ENCODE measurements at regions not wholly inside any gene's neighbourhood (a gene's known extent, or its start where the extent isn't known, plus 50 kb on each side); places are given as distances from the start of the nearest gene placed in this dataset.

GRCh38 chr15:45918839-45919238 lies 284.0 kb downstream of the SQOR start:
- TF ChIP-seq CTCF (IDR thresholded peaks at IDR 0.05; ENCODE audit: insufficient read depth, low read depth, low read length, missing control alignments), result no peak
- H3K4me3 ChIP-seq (ENCODE audit: low read depth, low read length), result no peak overlapping the region
- no peak for DNase-seq (ENCODE audit: low read depth)

GRCh38 chr15:45919806-45920205 lies 285.0 kb downstream of the SQOR start:
- H3K4me3 ChIP-seq (ENCODE audit: low read depth, low read length), result no peak overlapping the region
- no peak for TF ChIP-seq CTCF (IDR thresholded peaks at IDR 0.05; ENCODE audit: insufficient read depth, low read depth, low read length, missing control alignments)
- DNase-seq (ENCODE audit: low read depth), result no peak

GRCh38 chr15:45921376-45921775 lies 286.5 kb downstream of the SQOR start:
- no peak overlapping the region for H3K4me3 ChIP-seq (ENCODE audit: low read depth, low read length)
- no peak for DNase-seq (ENCODE audit: low read depth)
- no peak for TF ChIP-seq CTCF (IDR thresholded peaks at IDR 0.05; ENCODE audit: insufficient read depth, low read depth, low read length, missing control alignments)

- no peak for DNase-seq (ENCODE audit: low read depth)
- no peak for TF ChIP-seq CTCF (IDR thresholded peaks at IDR 0.05; ENCODE audit: insufficient read depth, low read depth, low read length, missing control alignments)
- no peak overlapping the region for H3K4me3 ChIP-seq (ENCODE audit: low read depth, low read length)
Measured at GRCh38 chr15:45921978-45922377, 287.1 kb downstream of the SQOR start.

- DNase-seq (ENCODE audit: low read depth), result no peak
Measured at GRCh38 chr15:45941367-45941766, 306.5 kb downstream of the SQOR start.

GRCh38 chr15:45943240-45943639 lies 308.4 kb downstream of the SQOR start:
- DNase-seq (ENCODE audit: low read depth), result no peak
- H3K4me3 ChIP-seq (ENCODE audit: low read depth, low read length), result no peak overlapping the region
- TF ChIP-seq CTCF (IDR thresholded peaks at IDR 0.05; ENCODE audit: insufficient read depth, low read depth, low read length, missing control alignments), result no peak

More at GRCh38 chr15:45941367-45941766, 306.5 kb downstream of the SQOR start:
- H3K4me3 ChIP-seq (ENCODE audit: low read depth, low read length), result no peak overlapping the region
- no peak for TF ChIP-seq CTCF (IDR thresholded peaks at IDR 0.05; ENCODE audit: insufficient read depth, low read depth, low read length, missing control alignments)

GRCh38 chr15:45946111-45946510 lies 311.3 kb downstream of the SQOR start:
- no peak for DNase-seq (ENCODE audit: low read depth)
- TF ChIP-seq CTCF (IDR thresholded peaks at IDR 0.05; ENCODE audit: insufficient read depth, low read depth, low read length, missing control alignments), result no peak
- H3K4me3 ChIP-seq (ENCODE audit: low read depth, low read length), result no peak overlapping the region
